ES-I3 (cell line): ENCODE measurements at regions not wholly inside any gene's neighbourhood (a gene's known extent, or its start where the extent isn't known, plus 50 kb on each side); places are given as distances from the start of the nearest gene placed in this dataset.

ENCODE experiments used
- H3K36me3 ChIP-seq: 2 replicates; pipeline ENCODE4 v1.6.1; 2013; ENCODE audit warnings: mild to moderate bottlenecking, low read length, control low read depth, moderate library complexity; ENCODE audit not compliant: insufficient read depth
- H3K4me1 ChIP-seq: 2 replicates; pipeline ENCODE4 v1.6.1; 2013; ENCODE audit warnings: mild to moderate bottlenecking, control low read depth, low read length; ENCODE audit not compliant: insufficient read depth
- H3K9ac ChIP-seq: 2 replicates; pipeline ENCODE4 v1.6.1; 2013; ENCODE audit warnings: low read depth, mild to moderate bottlenecking, low read length, moderate library complexity
- H3K9me3 ChIP-seq: 2 replicates; pipeline ENCODE4 v1.6.1; 2013; ENCODE audit warnings: mild to moderate bottlenecking, low read length, moderate library complexity; ENCODE audit not compliant: control insufficient read depth, insufficient read depth

GRCh38 chr6:169843110-169843509 is 91.7 kb downstream of the ERMARD start:
- Histone ChIP-seq H3K4me1 (no peaks in the 10 kb centered on the region), H3K36me3 (no peaks in the 10 kb centered on the region), H3K9me3 (no peaks in the 10 kb centered on the region), H3K9ac (no peak overlapping the region)

GRCh38 chr6:169841907-169842606 is 90.6 kb downstream of the ERMARD start:
- H3K36me3 ChIP-seq, result no peaks in the 10 kb centered on the region
- H3K9me3 ChIP-seq, result no peaks in the 10 kb centered on the region
- no peaks in the 10 kb centered on the region for H3K4me1 ChIP-seq
- no peak overlapping the region for H3K9ac ChIP-seq

- Histone ChIP-seq H3K9ac (no peak overlapping the region), H3K36me3 (no peaks in the 10 kb centered on the region), H3K4me1 (no peaks in the 10 kb centered on the region), H3K9me3 (no peaks in the 10 kb centered on the region)
Observed at GRCh38 chr6:169841251-169841650, 89.8 kb downstream of the ERMARD start.

- Histone ChIP-seq H3K36me3 (no peaks in the 10 kb centered on the region), H3K9ac (no peak overlapping the region), H3K4me1 (no peaks in the 10 kb centered on the region), H3K9me3 (no peaks in the 10 kb centered on the region)
Observed at GRCh38 chr6:169839898-169840631, 88.6 kb downstream of the ERMARD start.

GRCh38 chr6:169839493-169839892 is 88.1 kb downstream of the ERMARD start:
- H3K4me1 ChIP-seq, result no peaks in the 10 kb centered on the region
- H3K36me3 ChIP-seq, result no peaks in the 10 kb centered on the region
- no peaks in the 10 kb centered on the region for H3K9me3 ChIP-seq
- no peak overlapping the region for H3K9ac ChIP-seq

GRCh38 chr6:169839029-169839481 is 87.6 kb downstream of the ERMARD start:
- Histone ChIP-seq H3K9me3 (no peaks in the 10 kb centered on the region), H3K4me1 (no peaks in the 10 kb centered on the region), H3K9ac (no peak overlapping the region), H3K36me3 (no peaks in the 10 kb centered on the region)

- H3K9me3 ChIP-seq, result no peaks in the 10 kb centered on the region
- H3K9ac ChIP-seq, result no peak overlapping the region
- H3K36me3 ChIP-seq, result no peaks in the 10 kb centered on the region
- no peaks in the 10 kb centered on the region for H3K4me1 ChIP-seq
Observed at GRCh38 chr6:169838346-169839028, 87.1 kb downstream of the ERMARD start.

- Histone ChIP-seq H3K36me3 (no peaks in the 10 kb centered on the region), H3K9me3 (no peaks in the 10 kb centered on the region), H3K9ac (no peak overlapping the region), H3K4me1 (no peaks in the 10 kb centered on the region)
Observed at GRCh38 chr6:169837529-169838250, 86.3 kb downstream of the ERMARD start.

GRCh38 chr6:169833258-169833794 is 81.9 kb downstream of the ERMARD start:
- no peaks in the 10 kb centered on the region for H3K9me3 ChIP-seq
- no peak overlapping the region for H3K9ac ChIP-seq
- H3K36me3 ChIP-seq, result no peaks in the 10 kb centered on the region; the same call in 1 of the 2 replicates
- H3K4me1 ChIP-seq, result peaks cover 5% of the 10 kb centered on the region; the same call in 1 of the 2 replicates

- no peaks in the 10 kb centered on the region; the same call in 1 of the 2 replicates for H3K36me3 ChIP-seq
- H3K9me3 ChIP-seq, result no peaks in the 10 kb centered on the region
- H3K9ac ChIP-seq, result no peak overlapping the region
- peaks cover 5% of the 10 kb centered on the region; the same call in 1 of the 2 replicates for H3K4me1 ChIP-seq
Observed at GRCh38 chr6:169832247-169832948, 81.0 kb downstream of the ERMARD start.

GRCh38 chr6:169831450-169832246 is 80.2 kb downstream of the ERMARD start:
- Histone ChIP-seq H3K36me3 (no peaks in the 10 kb centered on the region; the same call in 1 of the 2 replicates), H3K4me1 (peaks cover 5% of the 10 kb centered on the region; the same call in 1 of the 2 replicates), H3K9me3 (peaks cover 3% of the 10 kb centered on the region; the same call in 1 of the 2 replicates), H3K9ac (no peak overlapping the region)
